HEK293 (cell line): ENCODE measurements at regions not wholly inside any gene's neighbourhood (a gene's known extent, or its start where the extent isn't known, plus 50 kb on each side); places are given as distances from the start of the nearest gene placed in this dataset.

ENCODE experiments used
- CTCF ChIA-PET: fragments of 350-600 bp; formaldehyde crosslinking; extraction: SDS; loops from one replicate; lab custom pipeline; 2021; ENCODE audit warnings: antibody characterized with exemption; lab: Yijun Ruan, JAX
- POLR2A ChIA-PET: fragments of 300-600 bp; formaldehyde crosslinking; extraction: SDS; loops from one replicate; lab custom pipeline; 2020; ENCODE audit warnings: antibody characterized with exemption, inconsistent platforms; lab: Yijun Ruan, JAX
- H3K27ac ChIP-seq: fragments of 200-500 bp; sonication (Bioruptor generic); 2 replicates; pipeline ENCODE4 v1.5.1; 2014; ENCODE audit warnings: low read depth, low read length, control low read depth, inconsistent platforms; ENCODE audit errors: extremely low read depth
- H3K36me3 ChIP-seq, 2 experiments: fragments of 200-500 bp in 1 of 2; sonication (Bioruptor generic) in 1 of 2; 1 replicate in 1 of 2; 2 replicates in 1 of 2; pipeline ENCODE4 v1.5.1; 2014 to 2017; ENCODE audit warnings: inconsistent platforms in 2 of 2, low read length in 2 of 2; ENCODE audit not compliant: control insufficient read depth in 2 of 2, insufficient read depth in 1 of 2
- H3K4me1 ChIP-seq: fragments of 200-500 bp; sonication (Bioruptor generic); 2 replicates; pipeline ENCODE4 v1.5.1; 2014; ENCODE audit warnings: mild to moderate bottlenecking, low read length, inconsistent platforms; ENCODE audit not compliant: control insufficient read depth, insufficient read depth
- H3K4me3 ChIP-seq: 2 replicates; pipeline ENCODE4 v1.5.1; 2011; ENCODE audit warnings: low read depth, mild to moderate bottlenecking, control low read depth, low read length, moderate library complexity
- H3K9me3 ChIP-seq: fragments of 200-500 bp; sonication (Bioruptor generic); 2 replicates; pipeline ENCODE4 v1.5.1; 2014; ENCODE audit warnings: low read depth, low read length, inconsistent platforms; ENCODE audit not compliant: control insufficient read depth, insufficient read depth
- GFI1B ChIP-seq: fragments of 450-650 bp; formaldehyde crosslinking; IDR thresholded peaks from 2 replicates; pipeline ENCODE4 v1.5.1; 2016; ENCODE audit warnings: missing biosample characterization, missing genetic modification characterization
- MZF1 ChIP-seq: fragments of 450-650 bp; formaldehyde crosslinking; IDR thresholded peaks from 2 replicates; pipeline ENCODE4 v1.5.1; 2017; ENCODE audit warnings: missing biosample characterization, missing genetic modification characterization, borderline replicate concordance
- PRDM10 ChIP-seq: fragments of 450-650 bp; formaldehyde crosslinking; IDR thresholded peaks from 2 replicates; pipeline ENCODE4 v1.5.1; 2016; ENCODE audit warnings: missing biosample characterization, missing genetic modification characterization
- ZBTB11 ChIP-seq: fragments of 450-650 bp; formaldehyde crosslinking; conservative IDR thresholded peaks from 2 replicates; pipeline ENCODE4 v1.5.1; 2016; ENCODE audit warnings: low read depth, missing biosample characterization, missing genetic modification characterization
- ZBTB26 ChIP-seq: fragments of 450-650 bp; formaldehyde crosslinking; optimal IDR thresholded peaks from 2 replicates; pipeline ENCODE3; 2016; ENCODE audit warnings: missing biosample characterization, mild to moderate bottlenecking, missing genetic modification characterization
- ZBTB48 ChIP-seq: fragments of 450-650 bp; formaldehyde crosslinking; IDR thresholded peaks from 2 replicates; pipeline ENCODE4 v1.5.1; 2016; ENCODE audit warnings: missing biosample characterization, missing genetic modification characterization
- ZNF280D ChIP-seq: fragments of 450-650 bp; formaldehyde crosslinking; IDR thresholded peaks from 2 replicates; pipeline ENCODE4 v1.5.1; 2016; ENCODE audit warnings: missing biosample characterization, missing genetic modification characterization
- ZNF335 ChIP-seq: fragments of 450-650 bp; formaldehyde crosslinking; conservative IDR thresholded peaks from 2 replicates; pipeline ENCODE4 v1.5.1; 2016; ENCODE audit warnings: missing biosample characterization, missing genetic modification characterization
- ZNF354C ChIP-seq: fragments of 450-650 bp; formaldehyde crosslinking; IDR thresholded peaks from 2 replicates; pipeline ENCODE4 v1.5.1; 2016; ENCODE audit warnings: missing biosample characterization, missing genetic modification characterization, low read depth, borderline replicate concordance
- ZNF404 ChIP-seq: fragments of 450-650 bp; formaldehyde crosslinking; IDR thresholded peaks from 2 replicates; pipeline ENCODE4 v1.5.1; 2017; ENCODE audit warnings: missing biosample characterization, missing genetic modification characterization
- ZNF549 ChIP-seq: fragments of 450-650 bp; IDR thresholded peaks from 2 replicates; pipeline ENCODE4 v1.5.1; 2018; ENCODE audit warnings: missing biosample characterization, missing genetic modification characterization, mild to moderate bottlenecking, inconsistent platforms, moderate library complexity
- ZNF571 ChIP-seq: fragments of 450-650 bp; formaldehyde crosslinking; IDR thresholded peaks from 2 replicates; pipeline ENCODE4 v1.5.0; 2017; ENCODE audit warnings: missing biosample characterization, missing genetic modification characterization
- ZNF621 ChIP-seq: fragments of 450-650 bp; formaldehyde crosslinking; IDR thresholded peaks from 2 replicates; pipeline ENCODE4 v1.5.1; 2017; ENCODE audit warnings: missing biosample characterization, missing genetic modification characterization
- ZNF639 ChIP-seq: fragments of 450-650 bp; formaldehyde crosslinking; IDR thresholded peaks from 2 replicates; pipeline ENCODE4 v1.5.1; 2016; ENCODE audit warnings: missing biosample characterization, missing genetic modification characterization

- Histone ChIP-seq H3K4me1 (no peaks in the 10 kb centered on the region), H3K27ac (no peak overlapping the region), H3K9me3 (peaks cover 3% of the 10 kb centered on the region), H3K4me3 (no peak overlapping the region), H3K36me3 (no peaks in the 10 kb centered on the region)
- ChIA-PET POLR2A (no interaction called here), CTCF (interaction anchor here (0.6 to 0.7 kb wide), 2 partner anchors 26 to 48 kb away, joined by 3 read pairs; no protein-coding TSS in a partner anchor)
- TF ChIP-seq ZNF280D (tag by site-specific recombination) (no peak), ZNF354C (tag by site-specific recombination) (no peak), ZNF404 (no peak), MZF1 (tag by site-specific recombination) (no peak), ZNF621 (no peak), ZNF571 (tag by site-specific recombination) (no peak), ZNF335 (tag by site-specific recombination) (no peak), PRDM10 (no peak), GFI1B (tag by site-specific recombination) (no peak)
These were observed 377.8 kb downstream of the KLHL4 start for GRCh38 chrX:87895421-87895820.

GRCh38 chrX:87896057-87896456 lies 378.5 kb downstream of the KLHL4 start:
- H3K27ac ChIP-seq, result no peak overlapping the region
- H3K4me3 ChIP-seq, result no peak overlapping the region
- ChIA-PET CTCF (interaction anchor here (0.6 to 0.7 kb wide), 2 partner anchors 25 to 99 kb away, joined by 3 read pairs; no protein-coding TSS in a partner anchor), POLR2A (no interaction called here)
- TF ChIP-seq ZNF639, result no peak
- no peak for TF ChIP-seq ZBTB48 (tag by site-specific recombination)
- no peaks in the 10 kb centered on the region for H3K36me3 ChIP-seq
- no peaks in the 10 kb centered on the region for H3K4me1 ChIP-seq
- peaks cover 3% of the 10 kb centered on the region for H3K9me3 ChIP-seq

- Histone ChIP-seq H3K9me3 (peaks cover 3% of the 10 kb centered on the region), H3K27ac (no peak overlapping the region), H3K4me1 (no peaks in the 10 kb centered on the region), H3K4me3 (no peak overlapping the region), H3K36me3 (no peaks in the 10 kb centered on the region)
- ChIA-PET CTCF (interaction anchor here (0.6 kb wide), 1 partner anchor 8 kb away, joined by 3 read pairs; no protein-coding TSS in a partner anchor), POLR2A (no interaction called here)
- TF ChIP-seq ZBTB26 (tag by site-specific recombination) (no peak), ZNF549 (tag by site-specific recombination) (no peak), ZBTB11 (tag by site-specific recombination) (0 out of 2 replicates have a peak, but pooled peaks have one; percentile 30)
These were observed 382.8 kb downstream of the KLHL4 start for GRCh38 chrX:87900320-87900908.
